SH-SY5Y (cell line): ENCODE measurements at regions not wholly inside any gene's neighbourhood (a gene's known extent, or its start where the extent isn't known, plus 50 kb on each side); places are given as distances from the start of the nearest gene placed in this dataset.

Source experiments
- GATA2 ChIP-seq: IDR thresholded peaks from 2 replicates; pipeline ENCODE4 v1.6.1; 2011; ENCODE audit warnings: mild to moderate bottlenecking, low read depth, low read length
- GATA3 ChIP-seq: IDR thresholded peaks from 2 replicates; pipeline ENCODE4 v1.6.1; 2011; ENCODE audit warnings: low read depth, mild to moderate bottlenecking, low read length, moderate library complexity

- TF ChIP-seq GATA3 (no peak), GATA2 (no peak)
Measured at GRCh38 chr7:125567686-125568085, 638.1 kb upstream of the POT1 start.
